Dendritic cell treated with granulocyte-macrophage colony-stimulating factor and Interleukin-4, amounts not matched to agents 40 ng/mL and 50 ng/mL, for 4 days (primary cell): ENCODE measurements at regions not wholly inside any gene's neighbourhood (a gene's known extent, or its start where the extent isn't known, plus 50 kb on each side); places are given as distances from the start of the nearest gene placed in this dataset.

Experiments used
- H3K27ac Mint-ChIP-seq: one replicate; pipeline ENCODE4 v1.8.0; 2022; ENCODE audit warnings: mild to moderate bottlenecking, mixed read lengths
- H3K27me3 Mint-ChIP-seq: one replicate; pipeline ENCODE4 v1.8.0; 2022; ENCODE audit warnings: mild to moderate bottlenecking, mixed read lengths
- H3K36me3 Mint-ChIP-seq: one replicate; pipeline ENCODE4 v1.8.0; 2022; ENCODE audit warnings: low read depth, mixed read lengths
- H3K4me1 Mint-ChIP-seq: one replicate; pipeline ENCODE4 v1.8.0; 2022; ENCODE audit warnings: low read depth, mixed read lengths
- H3K4me3 Mint-ChIP-seq: one replicate; pipeline ENCODE4 v1.8.0; 2022; ENCODE audit warnings: mild to moderate bottlenecking, moderate library complexity, mixed read lengths
- H3K9me3 Mint-ChIP-seq: one replicate; pipeline ENCODE4 v1.8.0; 2022; ENCODE audit warnings: mixed read lengths
- intact Hi-C: fragments of 100-400 bp; cut with micrococcal nuclease; formaldehyde crosslinking; loops from one replicate; pipeline ENCODE4 v1.15.0; 2022

DNA sequence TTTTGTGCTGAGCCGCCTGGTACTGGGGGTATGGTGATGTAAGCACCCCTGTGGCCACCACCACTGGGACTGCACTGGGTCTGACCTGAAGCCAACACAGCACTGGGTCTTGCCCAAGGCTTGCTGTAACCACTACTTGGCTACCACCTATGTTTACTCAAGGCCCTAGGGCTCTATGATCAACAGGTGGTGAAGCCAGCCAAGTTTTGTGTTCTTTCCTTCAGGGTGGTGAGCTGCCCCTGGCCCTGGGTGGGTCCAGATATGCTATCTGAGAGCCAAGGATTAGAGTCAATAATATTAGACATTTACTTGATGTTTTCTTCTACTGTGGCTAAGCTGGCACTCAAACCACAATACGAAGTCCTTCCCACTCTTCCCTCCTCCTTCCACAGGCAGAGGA lies 55.1 kb upstream of the PAGE4 start:
- H3K4me3 Mint-ChIP-seq, result no peak overlapping the region
- intact Hi-C loops, result no loop called here
- H3K9me3 Mint-ChIP-seq, result no peaks in the 10 kb centered on the region
- H3K36me3 Mint-ChIP-seq, result no peaks in the 10 kb centered on the region
- no peaks in the 10 kb centered on the region for H3K4me1 Mint-ChIP-seq
- H3K27ac Mint-ChIP-seq, result no peak overlapping the region
- peaks cover 6% of the 10 kb centered on the region for H3K27me3 Mint-ChIP-seq

DNA sequence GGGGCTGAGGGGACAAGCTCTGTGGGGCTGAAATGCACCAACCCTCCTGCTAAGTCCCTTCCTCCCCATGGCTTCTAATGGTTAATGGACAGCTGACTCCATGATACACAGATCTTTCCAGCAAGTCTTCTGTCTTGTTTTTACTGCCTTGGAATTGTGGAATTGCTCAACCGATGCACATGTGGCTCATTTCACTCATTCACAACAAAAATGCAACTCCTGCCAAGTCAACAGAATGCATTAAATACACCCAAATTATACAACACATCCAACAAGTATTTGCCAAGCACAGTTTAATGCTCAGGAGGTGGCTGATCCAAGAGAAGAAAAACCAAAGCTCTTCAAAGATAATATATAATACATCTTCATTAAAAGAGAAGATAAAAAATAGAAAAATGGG lies 61.9 kb upstream of the PAGE4 start:
- intact Hi-C loops, result no loop called here
- H3K36me3 Mint-ChIP-seq, result no peaks in the 10 kb centered on the region
- H3K4me1 Mint-ChIP-seq, result no peaks in the 10 kb centered on the region
- no peak overlapping the region for H3K4me3 Mint-ChIP-seq
- H3K9me3 Mint-ChIP-seq, result no peaks in the 10 kb centered on the region
- no peak overlapping the region for H3K27ac Mint-ChIP-seq
- peaks cover 8% of the 10 kb centered on the region for H3K27me3 Mint-ChIP-seq

DNA sequence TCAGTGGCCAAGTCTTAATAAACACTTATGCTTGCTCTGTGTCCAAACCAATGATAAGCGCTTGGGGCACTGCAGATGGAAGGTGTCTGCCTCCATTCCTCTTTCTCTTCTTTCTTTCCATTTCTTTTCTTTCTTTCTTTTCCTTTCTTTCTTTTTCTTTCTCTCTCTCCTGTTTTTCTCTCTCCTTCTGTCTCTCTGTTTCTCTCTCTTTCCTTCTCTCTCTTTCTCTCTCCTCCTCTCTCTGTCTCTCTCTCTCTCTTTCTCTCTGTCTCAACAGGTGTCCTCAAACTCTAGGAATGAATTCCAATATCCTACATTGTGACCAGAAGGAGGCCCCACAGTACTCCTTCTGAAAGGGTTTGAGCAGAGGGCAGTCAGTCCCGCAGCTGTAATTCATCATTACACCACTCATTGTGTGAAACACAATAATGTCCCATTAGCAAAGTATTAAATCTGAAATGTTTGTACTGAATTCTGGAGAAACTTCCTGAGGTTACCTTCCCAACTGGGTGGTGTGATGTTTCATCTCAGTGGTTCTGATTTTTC lies 66.5 kb upstream of the PAGE1 start:
- H3K4me3 Mint-ChIP-seq, result no peak overlapping the region
- peaks cover 4% of the 10 kb centered on the region for H3K27me3 Mint-ChIP-seq
- H3K27ac Mint-ChIP-seq, result no peak overlapping the region
- intact Hi-C loops, result no loop called here
- H3K36me3 Mint-ChIP-seq, result no peaks in the 10 kb centered on the region
- no peaks in the 10 kb centered on the region for H3K4me1 Mint-ChIP-seq
- no peaks in the 10 kb centered on the region for H3K9me3 Mint-ChIP-seq

DNA sequence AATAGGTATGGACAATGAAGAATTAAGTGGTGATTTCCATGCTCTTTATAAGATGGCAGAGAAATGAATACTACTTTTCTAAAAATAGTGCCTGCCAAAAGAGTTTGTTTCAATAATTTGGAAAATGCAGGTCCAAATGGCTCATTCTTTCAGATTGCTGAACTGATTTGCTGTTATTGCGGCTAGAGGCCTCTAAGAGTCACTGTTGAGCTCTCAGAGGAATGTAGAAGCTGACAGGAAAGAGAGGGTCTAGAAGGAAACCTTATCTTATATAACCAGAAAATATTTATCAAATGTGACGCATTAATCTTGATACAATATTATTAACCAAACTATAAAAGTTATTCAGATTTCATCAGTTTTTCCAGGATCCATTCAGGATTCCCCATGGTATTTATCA lies 65.7 kb upstream of the PAGE1 start:
- no peaks in the 10 kb centered on the region for H3K9me3 Mint-ChIP-seq
- H3K27me3 Mint-ChIP-seq, result peaks cover 3% of the 10 kb centered on the region
- intact Hi-C loops, result no loop called here
- H3K27ac Mint-ChIP-seq, result no peak overlapping the region
- H3K4me3 Mint-ChIP-seq, result no peak overlapping the region
- peaks cover 4% of the 10 kb centered on the region for H3K4me1 Mint-ChIP-seq
- no peaks in the 10 kb centered on the region for H3K36me3 Mint-ChIP-seq

DNA sequence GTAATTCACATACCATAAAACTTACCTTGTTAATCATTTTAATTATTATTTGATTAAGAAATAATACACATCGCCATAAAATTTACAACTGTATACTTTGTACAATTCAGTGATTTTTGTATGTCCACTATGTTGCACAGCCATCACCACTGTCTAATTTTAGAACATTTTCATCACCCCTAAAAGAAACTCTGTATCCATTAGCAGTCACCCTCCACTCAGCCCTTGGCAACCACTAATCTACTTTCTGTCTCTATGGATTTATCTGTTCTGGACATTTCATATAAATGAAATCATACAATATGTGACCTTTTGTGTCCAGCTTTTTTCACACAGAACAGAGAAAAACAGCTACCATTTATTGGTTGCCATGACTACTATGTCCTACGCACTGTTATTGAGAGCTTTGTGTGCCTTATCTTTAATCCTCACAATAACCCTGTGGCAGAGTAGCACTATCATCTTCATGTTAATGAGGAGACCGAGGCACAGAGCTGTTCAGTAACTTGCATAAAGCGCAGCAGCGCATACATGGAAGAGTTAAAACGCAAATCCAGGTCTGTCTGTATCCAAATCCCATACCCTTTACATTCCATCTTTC lies 64.6 kb upstream of the PAGE1 start:
- H3K27ac Mint-ChIP-seq, result no peak overlapping the region
- no peaks in the 10 kb centered on the region for H3K9me3 Mint-ChIP-seq
- H3K36me3 Mint-ChIP-seq, result no peaks in the 10 kb centered on the region
- peaks cover 6% of the 10 kb centered on the region for H3K4me1 Mint-ChIP-seq
- intact Hi-C loops, result no loop called here
- H3K27me3 Mint-ChIP-seq, result peaks cover 6% of the 10 kb centered on the region
- H3K4me3 Mint-ChIP-seq, result no peak overlapping the region

DNA sequence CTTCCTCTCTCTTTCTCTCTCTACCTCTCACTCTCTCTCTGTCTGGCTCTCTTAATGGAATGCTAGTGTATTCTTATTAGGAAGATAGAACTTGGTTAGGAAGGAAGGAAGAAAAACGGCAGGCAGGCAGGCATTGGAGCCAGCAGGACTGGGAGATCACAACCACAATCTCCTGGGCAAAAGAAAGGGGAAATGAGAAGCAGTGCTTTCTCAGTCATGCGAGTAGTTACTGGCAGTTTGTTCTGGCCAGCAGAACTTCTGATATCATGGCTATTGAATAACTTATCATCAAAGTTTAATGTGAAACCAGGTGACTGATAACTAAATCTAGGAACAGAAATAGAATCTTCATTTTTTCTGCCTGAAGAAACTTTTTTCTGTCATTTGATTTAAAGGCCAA lies 60.9 kb upstream of the PAGE1 start:
- H3K27ac Mint-ChIP-seq, result no peak overlapping the region
- no peak overlapping the region for H3K4me3 Mint-ChIP-seq
- H3K4me1 Mint-ChIP-seq, result peaks cover 6% of the 10 kb centered on the region
- H3K36me3 Mint-ChIP-seq, result no peaks in the 10 kb centered on the region
- intact Hi-C loops, result no loop called here
- H3K9me3 Mint-ChIP-seq, result no peaks in the 10 kb centered on the region
- H3K27me3 Mint-ChIP-seq, result peaks cover 6% of the 10 kb centered on the region

DNA sequence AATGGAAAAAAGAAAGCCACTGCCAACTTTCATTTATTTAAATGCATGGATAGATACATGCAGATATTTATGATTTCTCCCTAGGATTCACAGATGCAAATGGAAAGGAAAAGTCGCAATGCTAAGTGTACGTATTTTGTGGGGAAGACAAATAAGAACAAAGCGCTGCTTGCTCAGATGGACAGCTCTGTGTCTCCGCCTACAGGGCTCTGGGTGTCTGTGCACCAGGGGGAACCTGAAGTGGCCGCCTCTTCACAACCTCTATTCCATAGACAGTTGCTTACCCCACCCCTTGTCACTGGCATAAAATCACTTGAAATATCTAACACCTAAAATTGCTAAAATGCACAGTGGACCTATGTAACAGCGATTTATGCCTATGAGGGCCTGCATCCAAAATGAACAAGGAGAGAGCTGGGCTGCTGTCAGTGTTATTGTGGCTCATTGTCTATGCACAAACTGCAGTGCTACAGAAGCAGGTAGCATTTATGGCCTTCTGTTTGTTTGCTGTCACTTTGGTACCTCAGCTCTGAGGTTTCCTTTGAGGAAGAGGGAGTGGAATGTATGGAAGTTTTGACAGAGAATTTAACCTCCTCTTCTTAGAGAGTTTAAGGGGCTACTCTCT lies 58.6 kb upstream of the PAGE1 start:
- no peaks in the 10 kb centered on the region for H3K36me3 Mint-ChIP-seq
- intact Hi-C loops, result loop anchor here (1.0 kb wide), 1 partner anchor 462 kb away; no protein-coding TSS in a partner anchor
- H3K27ac Mint-ChIP-seq, result no peak overlapping the region
- H3K9me3 Mint-ChIP-seq, result no peaks in the 10 kb centered on the region
- H3K27me3 Mint-ChIP-seq, result peaks cover 11% of the 10 kb centered on the region
- H3K4me3 Mint-ChIP-seq, result no peak overlapping the region
- H3K4me1 Mint-ChIP-seq, result peaks cover 6% of the 10 kb centered on the region

DNA sequence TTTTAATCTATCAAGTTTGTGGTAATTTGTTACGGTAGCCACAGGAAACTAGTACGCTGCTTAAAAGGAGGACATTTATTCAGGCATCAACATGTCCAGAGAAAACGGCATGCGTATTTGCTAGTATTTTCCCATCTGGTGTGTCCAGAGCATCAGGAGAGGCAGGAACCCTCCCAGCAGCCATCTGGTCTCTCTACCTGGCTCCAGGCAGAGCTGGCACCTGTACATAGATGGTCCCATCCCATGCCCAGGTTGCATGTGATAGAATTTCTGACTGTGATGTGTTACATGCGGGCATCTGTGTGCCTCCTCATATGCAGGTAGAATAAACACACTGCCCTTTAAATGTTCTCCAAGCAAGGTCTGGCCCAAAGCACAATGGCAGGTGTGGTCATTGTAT lies 57.9 kb upstream of the PAGE1 start:
- H3K27me3 Mint-ChIP-seq, result peaks cover 11% of the 10 kb centered on the region
- no peaks in the 10 kb centered on the region for H3K9me3 Mint-ChIP-seq
- H3K27ac Mint-ChIP-seq, result no peak overlapping the region
- peaks cover 6% of the 10 kb centered on the region for H3K4me1 Mint-ChIP-seq
- intact Hi-C loops, result loop anchor here (1.0 kb wide), 1 partner anchor 461 kb away; no protein-coding TSS in a partner anchor
- no peaks in the 10 kb centered on the region for H3K36me3 Mint-ChIP-seq
- no peak overlapping the region for H3K4me3 Mint-ChIP-seq

DNA sequence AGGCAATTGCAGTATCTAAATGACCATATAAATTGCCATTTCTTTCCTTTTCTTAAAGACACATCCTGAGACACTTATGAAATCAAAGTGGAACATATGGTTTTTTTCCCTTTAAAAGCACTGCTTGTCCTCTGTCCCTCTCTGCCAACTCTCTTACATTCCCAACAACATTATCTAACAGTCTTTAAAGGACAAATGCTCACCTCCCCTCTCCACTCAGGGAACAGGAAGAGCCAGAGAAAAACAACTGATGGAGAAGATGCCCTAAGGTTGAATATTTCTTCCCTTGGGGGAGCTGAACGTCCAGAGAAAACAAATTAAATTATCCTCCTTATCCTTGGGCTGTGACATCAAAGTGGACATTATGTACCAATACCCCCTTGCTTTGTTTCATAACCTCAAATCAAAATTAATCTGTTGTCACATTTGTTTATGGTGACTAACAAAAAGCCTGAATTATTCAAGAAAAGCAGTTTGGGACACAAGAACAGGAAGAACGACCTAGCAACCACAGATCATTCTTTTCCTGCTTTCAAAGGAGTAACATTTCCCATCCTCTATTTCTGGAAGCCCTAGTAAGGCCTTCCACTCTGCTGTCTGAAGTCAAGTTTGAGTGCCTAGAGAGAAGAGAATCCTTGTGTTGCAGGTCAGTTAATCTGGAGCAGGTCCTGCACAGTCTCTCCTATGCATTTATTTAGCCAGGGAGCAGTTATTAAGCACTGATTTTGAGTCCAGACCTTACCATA lies 52.6 kb upstream of the PAGE1 start:
- peaks cover 16% of the 10 kb centered on the region for H3K27me3 Mint-ChIP-seq
- no peak overlapping the region for H3K4me3 Mint-ChIP-seq
- H3K36me3 Mint-ChIP-seq, result no peaks in the 10 kb centered on the region
- H3K4me1 Mint-ChIP-seq, result peaks cover 10% of the 10 kb centered on the region
- no peak overlapping the region for H3K27ac Mint-ChIP-seq
- intact Hi-C loops, result no loop called here
- H3K9me3 Mint-ChIP-seq, result no peaks in the 10 kb centered on the region

DNA sequence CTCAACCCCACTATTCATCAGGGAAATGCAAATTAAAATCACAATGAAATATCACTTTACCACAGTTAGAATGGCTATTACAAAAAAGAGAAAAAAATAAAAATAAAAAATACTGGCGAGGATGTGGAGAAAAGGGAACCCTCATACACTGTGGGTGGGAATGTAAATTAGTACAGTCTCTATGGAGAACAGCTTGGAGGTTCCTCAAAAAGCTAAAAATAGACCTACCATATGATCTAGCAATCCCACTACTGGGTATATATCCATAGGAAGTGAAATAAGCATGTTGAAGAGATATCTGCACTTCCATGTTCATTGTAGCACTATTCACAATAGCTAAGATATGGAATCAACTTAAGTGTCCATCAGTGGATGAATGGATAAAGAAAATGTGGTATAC lies 50.5 kb upstream of the PAGE1 start:
- Mint-ChIP-seq H3K4me1 (peaks cover 10% of the 10 kb centered on the region), H3K9me3 (no peaks in the 10 kb centered on the region), H3K4me3 (no peak overlapping the region), H3K27me3 (peaks cover 13% of the 10 kb centered on the region), H3K36me3 (no peaks in the 10 kb centered on the region), H3K27ac (no peak overlapping the region)
- intact Hi-C loops, result no loop called here
